ENCODE measurements at regions not wholly inside any gene's neighbourhood (a gene's known extent, or its start where the extent isn't known, plus 50 kb on each side); places are given as distances from the start of the nearest gene placed in this dataset.

DNA sequence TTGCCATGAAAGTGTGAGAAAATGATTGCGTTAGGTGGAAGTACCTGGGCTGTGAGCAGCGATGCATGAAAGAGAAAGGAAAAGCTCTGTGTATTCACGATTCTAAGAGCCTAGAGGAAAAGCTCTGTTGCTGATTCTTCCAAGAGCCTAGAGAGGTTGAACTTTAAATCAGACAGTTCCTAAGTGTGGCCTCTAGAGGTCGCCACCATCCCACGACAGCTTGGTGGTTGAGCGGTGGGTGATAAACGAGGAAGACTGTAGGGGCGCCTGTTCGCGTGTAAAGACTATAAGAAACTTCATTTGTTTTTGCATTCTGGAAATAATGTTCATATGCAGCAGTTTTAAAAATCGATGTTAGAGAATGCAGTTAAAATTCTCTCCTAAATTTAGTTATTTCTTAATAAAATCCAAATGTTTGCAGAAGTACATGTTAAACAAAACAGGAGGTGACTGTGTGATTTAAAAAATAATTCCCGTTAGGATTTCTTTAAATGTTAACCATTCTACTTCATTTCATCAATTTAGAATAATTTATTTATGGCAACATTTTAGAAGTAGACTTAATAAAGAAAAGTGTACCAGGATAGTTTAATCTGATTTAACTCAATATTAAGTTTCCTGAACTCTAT lies 107.7 kb downstream of the TENT4A start:
- 0 out of 3 replicates have a peak, but pooled peaks have one; percentile 39 for ATAC-seq
- TF ChIP-seq GLIS3 (CRISPR knock-in tag; IDR thresholded peaks at IDR 0.05) (no peak), ZNF8 (CRISPR knock-in tag; IDR thresholded peaks at IDR 0.05) (no peak), OSR1 (CRISPR knock-in tag; IDR thresholded peaks at IDR 0.05) (no peak), TOX (CRISPR knock-in tag; IDR thresholded peaks at IDR 0.05; ENCODE audit: borderline replicate concordance) (no peak), CSDC2 (CRISPR knock-in tag; IDR thresholded peaks at IDR 0.05) (no peak), ZC3H10 (CRISPR knock-in tag; IDR thresholded peaks at IDR 0.05) (no peak), ZFP3 (CRISPR knock-in tag; IDR thresholded peaks at IDR 0.05) (no peak), ZFP30 (CRISPR knock-in tag; IDR thresholded peaks at IDR 0.05) (no peak), ISL1 (CRISPR knock-in tag; IDR thresholded peaks at IDR 0.05) (no peak)
- TF ChIP-seq, protein P1, sequence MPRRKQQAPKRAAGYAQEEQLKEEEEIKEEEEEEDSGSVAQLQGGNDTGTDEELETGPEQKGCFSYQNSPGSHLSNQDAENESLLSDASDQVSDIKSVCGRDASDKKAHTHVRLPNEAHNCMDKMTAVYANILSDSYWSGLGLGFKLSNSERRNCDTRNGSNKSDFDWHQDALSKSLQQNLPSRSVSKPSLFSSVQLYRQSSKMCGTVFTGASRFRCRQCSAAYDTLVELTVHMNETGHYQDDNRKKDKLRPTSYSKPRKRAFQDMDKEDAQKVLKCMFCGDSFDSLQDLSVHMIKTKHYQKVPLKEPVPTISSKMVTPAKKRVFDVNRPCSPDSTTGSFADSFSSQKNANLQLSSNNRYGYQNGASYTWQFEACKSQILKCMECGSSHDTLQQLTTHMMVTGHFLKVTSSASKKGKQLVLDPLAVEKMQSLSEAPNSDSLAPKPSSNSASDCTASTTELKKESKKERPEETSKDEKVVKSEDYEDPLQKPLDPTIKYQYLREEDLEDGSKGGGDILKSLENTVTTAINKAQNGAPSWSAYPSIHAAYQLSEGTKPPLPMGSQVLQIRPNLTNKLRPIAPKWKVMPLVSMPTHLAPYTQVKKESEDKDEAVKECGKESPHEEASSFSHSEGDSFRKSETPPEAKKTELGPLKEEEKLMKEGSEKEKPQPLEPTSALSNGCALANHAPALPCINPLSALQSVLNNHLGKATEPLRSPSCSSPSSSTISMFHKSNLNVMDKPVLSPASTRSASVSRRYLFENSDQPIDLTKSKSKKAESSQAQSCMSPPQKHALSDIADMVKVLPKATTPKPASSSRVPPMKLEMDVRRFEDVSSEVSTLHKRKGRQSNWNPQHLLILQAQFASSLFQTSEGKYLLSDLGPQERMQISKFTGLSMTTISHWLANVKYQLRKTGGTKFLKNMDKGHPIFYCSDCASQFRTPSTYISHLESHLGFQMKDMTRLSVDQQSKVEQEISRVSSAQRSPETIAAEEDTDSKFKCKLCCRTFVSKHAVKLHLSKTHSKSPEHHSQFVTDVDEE (CRISPR knock-in tag; IDR thresholded peaks at IDR 0.05), result no peak
- TF ChIP-seq, protein P2, sequence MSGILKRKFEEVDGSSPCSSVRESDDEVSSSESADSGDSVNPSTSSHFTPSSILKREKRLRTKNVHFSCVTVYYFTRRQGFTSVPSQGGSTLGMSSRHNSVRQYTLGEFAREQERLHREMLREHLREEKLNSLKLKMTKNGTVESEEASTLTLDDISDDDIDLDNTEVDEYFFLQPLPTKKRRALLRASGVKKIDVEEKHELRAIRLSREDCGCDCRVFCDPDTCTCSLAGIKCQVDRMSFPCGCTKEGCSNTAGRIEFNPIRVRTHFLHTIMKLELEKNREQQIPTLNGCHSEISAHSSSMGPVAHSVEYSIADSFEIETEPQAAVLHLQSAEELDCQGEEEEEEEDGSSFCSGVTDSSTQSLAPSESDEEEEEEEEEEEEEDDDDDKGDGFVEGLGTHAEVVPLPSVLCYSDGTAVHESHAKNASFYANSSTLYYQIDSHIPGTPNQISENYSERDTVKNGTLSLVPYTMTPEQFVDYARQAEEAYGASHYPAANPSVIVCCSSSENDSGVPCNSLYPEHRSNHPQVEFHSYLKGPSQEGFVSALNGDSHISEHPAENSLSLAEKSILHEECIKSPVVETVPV (CRISPR knock-in tag; IDR thresholded peaks at IDR 0.05), result no peak
- TF ChIP-seq, protein P3, sequence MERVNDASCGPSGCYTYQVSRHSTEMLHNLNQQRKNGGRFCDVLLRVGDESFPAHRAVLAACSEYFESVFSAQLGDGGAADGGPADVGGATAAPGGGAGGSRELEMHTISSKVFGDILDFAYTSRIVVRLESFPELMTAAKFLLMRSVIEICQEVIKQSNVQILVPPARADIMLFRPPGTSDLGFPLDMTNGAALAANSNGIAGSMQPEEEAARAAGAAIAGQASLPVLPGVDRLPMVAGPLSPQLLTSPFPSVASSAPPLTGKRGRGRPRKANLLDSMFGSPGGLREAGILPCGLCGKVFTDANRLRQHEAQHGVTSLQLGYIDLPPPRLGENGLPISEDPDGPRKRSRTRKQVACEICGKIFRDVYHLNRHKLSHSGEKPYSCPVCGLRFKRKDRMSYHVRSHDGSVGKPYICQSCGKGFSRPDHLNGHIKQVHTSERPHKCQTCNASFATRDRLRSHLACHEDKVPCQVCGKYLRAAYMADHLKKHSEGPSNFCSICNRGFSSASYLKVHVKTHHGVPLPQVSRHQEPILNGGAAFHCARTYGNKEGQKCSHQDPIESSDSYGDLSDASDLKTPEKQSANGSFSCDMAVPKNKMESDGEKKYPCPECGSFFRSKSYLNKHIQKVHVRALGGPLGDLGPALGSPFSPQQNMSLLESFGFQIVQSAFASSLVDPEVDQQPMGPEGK (CRISPR knock-in tag; IDR thresholded peaks at IDR 0.05; ENCODE audit: borderline replicate concordance), result no peak

DNA sequence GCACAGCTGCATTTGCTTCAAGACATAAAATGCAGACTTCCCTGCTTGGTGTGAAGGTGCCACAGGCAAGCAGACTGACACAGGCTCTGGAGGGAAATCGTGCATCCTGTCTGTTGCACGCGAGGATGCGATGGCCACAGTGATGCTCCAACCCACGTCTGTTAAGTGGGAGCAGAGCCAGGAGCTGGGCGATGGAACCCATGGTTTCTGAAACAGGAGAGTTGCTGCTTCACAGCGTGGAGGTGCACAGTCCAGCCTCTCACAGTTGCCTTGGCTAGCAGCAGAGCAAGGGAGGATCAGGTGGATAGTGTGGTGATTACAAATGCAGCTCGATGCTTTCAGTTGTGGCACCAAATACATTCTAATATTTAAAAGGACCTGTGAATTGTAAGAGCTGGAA lies 108.8 kb downstream of the TENT4A start:
- no peak for TF ChIP-seq ZNF565 (CRISPR knock-in tag; conservative IDR thresholded peaks at IDR 0.05; ENCODE audit: low read depth)
- TF ChIP-seq PPARA (CRISPR knock-in tag; IDR thresholded peaks at IDR 0.05; ENCODE audit: borderline replicate concordance), result no peak
- TF ChIP-seq TCF4 (CRISPR knock-in tag; IDR thresholded peaks at IDR 0.05; ENCODE audit: borderline replicate concordance), result no peak
- no peak for TF ChIP-seq GLIS3 (CRISPR knock-in tag; IDR thresholded peaks at IDR 0.05)
- no peak for ATAC-seq

DNA sequence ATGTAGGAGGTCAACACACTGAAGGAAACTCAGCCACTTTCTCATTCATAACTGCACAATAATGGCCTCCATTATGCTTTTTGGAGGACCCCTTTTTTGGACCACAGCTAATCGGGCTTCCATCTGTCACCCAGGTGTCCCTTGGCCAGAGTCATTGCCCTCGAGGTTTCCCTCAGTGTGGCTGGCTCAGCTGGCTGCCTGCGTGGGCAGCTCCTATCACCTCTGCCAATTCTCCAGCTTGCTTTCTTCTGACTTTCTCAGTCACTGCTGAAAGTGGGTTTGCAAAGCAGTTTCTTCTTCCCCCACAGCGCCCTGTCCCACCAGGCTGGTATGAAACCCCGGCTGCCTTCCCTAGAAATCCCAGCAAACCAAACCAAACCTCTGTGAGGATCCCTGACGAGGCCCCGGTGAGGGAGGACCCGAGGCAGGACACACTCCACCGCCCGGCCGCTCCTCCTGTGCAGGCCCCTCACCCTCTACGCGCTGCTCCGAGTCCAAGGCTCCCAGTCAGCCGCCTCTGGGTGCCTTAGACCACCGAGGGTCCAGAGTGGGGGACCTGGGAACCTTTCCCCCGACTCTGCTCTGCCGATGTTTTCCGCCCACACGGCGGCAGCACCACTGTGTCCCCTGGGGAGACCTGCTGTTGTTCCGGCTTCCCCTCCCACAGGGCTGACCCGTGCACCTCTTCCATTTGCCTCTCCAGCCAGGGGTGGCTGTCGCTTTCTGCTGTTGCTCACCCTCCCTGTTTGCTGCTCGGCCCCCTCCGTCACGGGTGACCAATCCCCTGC lies 109.5 kb downstream of the TENT4A start:
- no peak for ATAC-seq
- TF ChIP-seq ZNF8 (CRISPR knock-in tag; IDR thresholded peaks at IDR 0.05) (no peak), OSR1 (CRISPR knock-in tag; IDR thresholded peaks at IDR 0.05) (no peak), ZFP30 (CRISPR knock-in tag; IDR thresholded peaks at IDR 0.05) (no peak), RARB (CRISPR knock-in tag; IDR thresholded peaks at IDR 0.05) (no peak), ISL1 (CRISPR knock-in tag; IDR thresholded peaks at IDR 0.05) (no peak), ZFP3 (CRISPR knock-in tag; IDR thresholded peaks at IDR 0.05) (no peak), GLIS3 (CRISPR knock-in tag; IDR thresholded peaks at IDR 0.05) (no peak), TCF4 (CRISPR knock-in tag; IDR thresholded peaks at IDR 0.05; ENCODE audit: borderline replicate concordance) (no peak), CSDC2 (CRISPR knock-in tag; IDR thresholded peaks at IDR 0.05) (no peak), ZC3H10 (CRISPR knock-in tag; IDR thresholded peaks at IDR 0.05) (no peak), BACH2 (CRISPR knock-in tag; IDR thresholded peaks at IDR 0.05; ENCODE audit: borderline replicate concordance) (no peak), PPARA (CRISPR knock-in tag; IDR thresholded peaks at IDR 0.05; ENCODE audit: borderline replicate concordance) (no peak), ARNTL (CRISPR knock-in tag; IDR thresholded peaks at IDR 0.05; ENCODE audit: borderline replicate concordance, low read depth) (no peak), ESRRG (CRISPR knock-in tag; IDR thresholded peaks at IDR 0.05) (no peak), SNAI2 (CRISPR knock-in tag; IDR thresholded peaks at IDR 0.05) (no peak), TOX (CRISPR knock-in tag; IDR thresholded peaks at IDR 0.05; ENCODE audit: borderline replicate concordance) (no peak), ZNF70 (CRISPR knock-in tag; IDR thresholded peaks at IDR 0.05) (no peak)
- TF ChIP-seq, protein P1 (CRISPR knock-in tag; IDR thresholded peaks at IDR 0.05), result no peak
- TF ChIP-seq, protein P2 (CRISPR knock-in tag; IDR thresholded peaks at IDR 0.05), result no peak
- TF ChIP-seq, protein P4, sequence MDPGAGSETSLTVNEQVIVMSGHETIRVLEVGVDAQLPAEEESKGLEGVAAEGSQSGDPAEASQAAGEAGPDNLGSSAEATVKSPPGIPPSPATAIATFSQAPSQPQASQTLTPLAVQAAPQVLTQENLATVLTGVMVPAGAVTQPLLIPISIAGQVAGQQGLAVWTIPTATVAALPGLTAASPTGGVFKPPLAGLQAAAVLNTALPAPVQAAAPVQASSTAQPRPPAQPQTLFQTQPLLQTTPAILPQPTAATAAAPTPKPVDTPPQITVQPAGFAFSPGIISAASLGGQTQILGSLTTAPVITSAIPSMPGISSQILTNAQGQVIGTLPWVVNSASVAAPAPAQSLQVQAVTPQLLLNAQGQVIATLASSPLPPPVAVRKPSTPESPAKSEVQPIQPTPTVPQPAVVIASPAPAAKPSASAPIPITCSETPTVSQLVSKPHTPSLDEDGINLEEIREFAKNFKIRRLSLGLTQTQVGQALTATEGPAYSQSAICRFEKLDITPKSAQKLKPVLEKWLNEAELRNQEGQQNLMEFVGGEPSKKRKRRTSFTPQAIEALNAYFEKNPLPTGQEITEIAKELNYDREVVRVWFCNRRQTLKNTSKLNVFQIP (CRISPR knock-in tag; IDR thresholded peaks at IDR 0.05; ENCODE audit: borderline replicate concordance, low read depth), result no peak
